Heart right ventricle (tissue), 16 donors: ENCODE measurements at regions not wholly inside any gene's neighbourhood (a gene's known extent, or its start where the extent isn't known, plus 50 kb on each side); places are given as distances from the start of the nearest gene placed in this dataset.

Experiments
- ATAC-seq, 8 donors: fragments of 200-7000 bp; cut with Tn5 transposase; one replicate each; pipeline ENCODE4 v1.9.1; 2020; ENCODE audit warnings: mild to moderate bottlenecking in 8 of 8, moderate library complexity in 8 of 8, moderate number of reproducible peaks in 1 of 8
- DNase-seq, 2 donors: peaks; one replicate each; pipeline ENCODE4 v3.0.0-alpha.2; 2020
- H3K27ac ChIP-seq, 10 donors: fragments of 200-600 bp; sonication (generic) in 2 of 10; one replicate each; pipeline versions ENCODE4 v1.5.0 to v1.8.0; 2020 to 2022; ENCODE audit warnings: mild to moderate bottlenecking in 3 of 10
- H3K27me3 ChIP-seq, 7 donors: fragments of 200-600 bp; one replicate each; pipeline ENCODE4 v1.8.0; 2021 to 2022; ENCODE audit warnings: mild to moderate bottlenecking in 2 of 7
- H3K36me3 ChIP-seq, 9 donors: fragments of 200-600 bp; sonication (generic) in 1 of 9; one replicate each; pipeline versions ENCODE4 v1.5.0 to v1.8.0; 2020 to 2022; ENCODE audit warnings: mild to moderate bottlenecking in 2 of 9
- H3K4me1 ChIP-seq, 9 donors: fragments of 200-600 bp; sonication (generic) in 1 of 9; one replicate each; pipeline versions ENCODE4 v1.5.0 to v1.8.0; 2020 to 2022; ENCODE audit warnings: mild to moderate bottlenecking in 4 of 9
- H3K4me3 ChIP-seq, 10 donors: fragments of 200-600 bp; sonication (generic) in 2 of 10; one replicate each; pipeline versions ENCODE4 v1.5.0 to v1.8.0; 2020 to 2022; ENCODE audit warnings: mild to moderate bottlenecking in 7 of 10, moderate library complexity in 2 of 10
- H3K9me3 ChIP-seq, 11 donors: fragments of 200-600 bp in 10 of 11; sonication (generic) in 2 of 11; one replicate each; pipeline versions ENCODE4 v1.5.0 to v1.8.0; 2013 to 2022; ENCODE audit warnings: mild to moderate bottlenecking in 2 of 11, control low read depth in 1 of 11, moderate library complexity in 1 of 11
- CTCF ChIP-seq, 9 donors: fragments of 200-600 bp; sonication (generic) in 2 of 9; IDR thresholded peaks; one replicate each; pipeline versions ENCODE4 v1.5.0 to v1.8.0; 2021 to 2022; ENCODE audit warnings: antibody characterized with exemption in 9 of 9, mild to moderate bottlenecking in 5 of 9, moderate library complexity in 1 of 9
- WGBS, 2 donors: extraction: QIAGEN DNeasy Blood & Tissue Kit; methylation state at CpG; one replicate each; pipeline ENCODE4 v1.1.7; 2013; ENCODE audit warnings: inconsistent platforms in 1 of 2; 5-methylcytosine and 5-hydroxymethylcytosine counted together
- intact Hi-C, 10 donors: fragments of 100-400 bp; cut with DNase I; formaldehyde crosslinking; loops; one replicate each; pipeline versions ENCODE4 v1.11.1 to v1.14.2; 2022
- donor health status: Arrhythmogenic right ventricular cardiomyopathy.
- donor health status: ischemic (EF 13 %, LVEDD 7.1; RV severe dilation, severe dysfunction).
- donor health status: healthy with polysubstance abuse.
- donor health status: DM: no; HTN: yes; CAD: no.
- donor health status: DM: no; HTN: no; CAD: no.
- donor health status: ischemic (EF 25% LVEDD 6.9; RV normal size, moderate dysfunction).
- donor health status: ischemic (EF 25% LVEDD 5.7; RV mildly dilated, moderate dysfunction).
- donor health status: healthy.
- donor health status: DM: yes; HTN: yes; CAD: no.
- donor health status: Ischemic cardiomyopathy.
- donor health status: ischemic (EF 35%, LVEDD 5.7; RV mildly dilated, moderate dysfunction).
- donor health status: nonischemic (EF 11% LVEDD 7.7; RV severe dilation, severe dysfunction).
- donor health status: DM: yes; HTN: yes; CAD: no.
- donor health status: PGD.
- donor health status: ischemic (EF 29% LVEDD 5.4; RV normal size, mild dysfunction).
- donor health status: nonischemic (EF 23%, LVEDD 6.1; RV moderate dilation, normal function).

DNA sequence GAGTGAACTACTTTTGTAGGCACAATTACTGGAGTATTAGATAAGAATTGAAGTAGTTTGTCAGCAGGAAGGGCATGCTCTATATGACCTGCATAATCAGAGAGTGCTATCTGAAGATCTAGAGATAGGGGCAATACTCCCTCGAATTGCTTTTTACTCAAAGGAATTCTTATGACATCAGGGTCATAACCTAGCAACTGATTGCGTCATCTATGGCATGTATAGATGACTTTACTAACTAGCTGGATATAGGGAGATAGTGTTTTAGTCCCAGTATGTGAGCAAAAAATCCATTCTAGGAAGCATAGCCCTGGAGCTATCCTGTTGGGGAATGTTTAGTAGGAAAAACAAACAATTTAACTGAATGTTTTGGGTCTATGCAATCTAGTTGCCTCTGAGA is 109.5 kb upstream of the ZNF267 start:
- Histone ChIP-seq H3K36me3 (peaks cover 0 to 60% (median 10%) of the 10 kb centered on the region in 9 donors), H3K27me3 (no peaks in the 10 kb centered on the region), H3K4me3 (no peak overlapping the region), H3K4me1 (no peaks in the 10 kb centered on the region), H3K9me3 (peaks cover 11 to 94% (median 83%) of the 10 kb centered on the region in 11 donors), H3K27ac (no peak overlapping the region)
- no peak for ATAC-seq
- intact Hi-C loops, result no loop called here
- DNase-seq, result no peak
- WGBS, 2 donors, result 97% methylated on average over 2 of the region's 2 CpGs
- no peak for TF ChIP-seq CTCF (IDR thresholded peaks at IDR 0.05)

- WGBS, 2 donors, result 95 to 96% methylated on average over 10 of the region's 10 CpGs
- Histone ChIP-seq H3K36me3 (peaks cover 0 to 48% (median 4%) of the 10 kb centered on the region in 9 donors), H3K27ac (no peak overlapping the region), H3K4me1 (no peaks in the 10 kb centered on the region), H3K9me3 (peaks cover 8 to 100% (median 96%) of the 10 kb centered on the region in 11 donors), H3K4me3 (no peak overlapping the region), H3K27me3 (no peaks in the 10 kb centered on the region)
- DNase-seq, result no peak
- TF ChIP-seq CTCF (IDR thresholded peaks at IDR 0.05), result no peak
- intact Hi-C loops, result no loop called here
- ATAC-seq, result no peak
Observed at GRCh38 chr16:31767267-31767666, 106.3 kb upstream of the ZNF267 start.

DNA sequence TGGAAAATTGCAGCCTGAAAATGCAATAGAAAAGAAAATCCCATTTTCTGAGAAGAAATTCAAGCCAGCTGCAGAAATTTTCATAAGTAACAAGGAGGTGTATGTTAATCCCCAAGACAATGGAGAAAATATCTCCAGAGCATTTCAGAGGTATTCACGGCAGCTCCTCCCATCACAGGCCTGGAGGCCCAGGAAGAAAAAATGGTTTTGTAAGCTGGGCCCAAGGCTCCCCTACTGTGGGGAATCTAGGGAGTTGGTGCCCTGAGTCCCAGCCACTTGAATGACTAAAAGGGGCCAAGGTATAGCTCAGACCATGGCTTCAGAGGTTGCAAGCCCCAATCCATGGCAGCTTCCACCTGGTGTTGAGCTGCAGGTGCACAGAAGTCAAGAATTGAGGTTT is 93.3 kb upstream of the ZNF267 start:
- Histone ChIP-seq H3K27me3 (no peaks in the 10 kb centered on the region), H3K4me1 (no peaks in the 10 kb centered on the region), H3K27ac (no peak overlapping the region), H3K36me3 (no peaks in the 10 kb centered on the region), H3K4me3 (no peak overlapping the region), H3K9me3 (peaks cover 0 to 100% (median 65%) of the 10 kb centered on the region in 11 donors)
- 90 to 100% methylated on average over 1 of the region's 1 CpG for WGBS, 2 donors
- TF ChIP-seq CTCF (IDR thresholded peaks at IDR 0.05), result no peak
- ATAC-seq, result no peak
- no peak for DNase-seq
- intact Hi-C loops, result loop anchor here in 1 of 10 donors (10.0 kb wide), 1 partner anchor 54 kb away; no protein-coding TSS in a partner anchor

GRCh38 chr16:31785126-31785525 is 88.5 kb upstream of the ZNF267 start:
- no peak for TF ChIP-seq CTCF (IDR thresholded peaks at IDR 0.05)
- ATAC-seq (no peak), DNase-seq (no peak)
- 63 to 72% methylated on average over 2 of the region's 2 CpGs for WGBS, 2 donors
- peaks cover 0 to 99% (median 51%) of the 10 kb centered on the region in 11 donors for H3K9me3 ChIP-seq
- intact Hi-C loops, result loop anchor here in 1 of 10 donors (10.0 kb wide), 1 partner anchor 50 kb away; no protein-coding TSS in a partner anchor
- no peaks in the 10 kb centered on the region for H3K27me3 ChIP-seq
- no peak overlapping the region for H3K4me3 ChIP-seq
- no peaks in the 10 kb centered on the region for H3K4me1 ChIP-seq
- no peak overlapping the region for H3K27ac ChIP-seq
- no peaks in the 10 kb centered on the region for H3K36me3 ChIP-seq
